Hepatic stellate cell (primary cell): ENCODE measurements at regions not wholly inside any gene's neighbourhood (a gene's known extent, or its start where the extent isn't known, plus 50 kb on each side); places are given as distances from the start of the nearest gene placed in this dataset.

Source experiments
- DNase-seq: peaks from one replicate; pipeline ENCODE4 v3.0.0; 2011; ENCODE audit warnings: low spot score

- DNase-seq = no peak
Measured at GRCh38 chr4:185991770-185992169, 77.2 kb upstream of the TLR3 start.

DNA sequence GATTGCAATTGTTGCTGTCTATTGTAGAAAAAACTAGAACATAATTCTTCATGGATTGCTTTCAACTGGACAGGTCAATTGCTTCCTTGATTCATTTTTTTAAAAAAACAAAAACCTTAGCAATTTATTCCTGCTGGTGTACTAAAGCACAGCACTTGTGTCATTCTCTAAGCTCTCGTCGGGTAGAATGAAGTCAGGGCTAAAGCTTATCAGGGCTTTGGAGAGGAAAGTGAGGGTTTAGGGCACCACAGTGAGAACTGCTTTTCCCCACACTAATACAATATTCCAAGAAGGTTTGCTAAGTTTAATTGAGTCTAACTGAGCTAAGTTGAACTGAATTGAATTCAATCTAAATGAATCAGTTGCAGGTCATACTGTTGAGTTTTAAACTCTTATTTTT is 76.4 kb upstream of the TLR3 start:
- DNase-seq = no peak

DNA sequence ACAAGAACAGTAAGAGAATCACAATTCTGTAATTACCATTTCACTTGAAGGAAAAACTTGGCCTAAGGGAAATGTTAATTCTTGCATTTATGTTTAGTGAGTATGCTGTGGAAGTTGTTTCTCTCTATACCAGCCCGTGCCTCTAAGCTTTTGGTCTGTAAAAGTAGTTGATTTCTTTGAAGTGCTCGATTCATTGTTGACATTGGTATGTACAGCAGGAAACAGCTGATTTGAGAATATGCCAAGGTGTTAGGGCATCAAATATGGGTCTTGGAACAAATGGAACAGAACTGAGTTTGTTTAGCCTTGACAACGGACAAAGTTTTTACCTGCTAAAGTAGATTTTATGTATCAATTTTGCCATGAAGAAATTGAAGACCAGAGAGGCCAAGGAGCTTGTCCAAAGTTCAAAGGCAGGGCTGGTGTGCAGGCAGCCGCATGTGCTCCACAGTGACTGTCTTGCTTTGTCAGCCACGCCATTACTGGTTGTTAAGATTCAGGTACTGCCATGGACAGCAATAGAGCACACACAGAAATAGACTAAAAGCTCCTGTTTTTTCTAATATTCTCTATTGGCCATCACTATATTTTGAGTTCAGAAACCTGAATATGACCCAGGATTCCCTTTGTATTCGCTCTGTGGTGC is 75.5 kb upstream of the TLR3 start:
- no peak for DNase-seq

GRCh38 chr4:185994750-185995149 is 74.2 kb upstream of the TLR3 start:
- no peak for DNase-seq

DNA sequence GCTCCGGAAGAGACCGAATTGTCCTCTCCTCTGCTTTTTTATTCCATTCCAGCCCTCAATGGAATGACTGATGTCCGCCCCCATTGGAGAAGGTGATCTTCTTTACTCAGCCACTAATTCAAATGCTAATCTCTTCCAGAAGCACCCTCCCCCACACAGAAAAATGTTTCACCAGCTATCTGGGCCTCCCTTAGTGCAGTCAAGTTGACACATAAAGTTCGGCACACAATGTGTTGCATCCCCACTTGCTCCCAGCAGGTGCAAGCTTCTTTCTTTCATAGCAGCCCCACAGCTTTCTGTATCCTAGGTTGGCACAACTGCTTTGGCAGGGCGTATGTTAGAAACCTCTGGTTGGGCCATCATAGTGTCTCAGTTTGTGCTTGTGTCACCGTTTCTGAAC is 73.3 kb upstream of the TLR3 start:
- no peak for DNase-seq

DNA sequence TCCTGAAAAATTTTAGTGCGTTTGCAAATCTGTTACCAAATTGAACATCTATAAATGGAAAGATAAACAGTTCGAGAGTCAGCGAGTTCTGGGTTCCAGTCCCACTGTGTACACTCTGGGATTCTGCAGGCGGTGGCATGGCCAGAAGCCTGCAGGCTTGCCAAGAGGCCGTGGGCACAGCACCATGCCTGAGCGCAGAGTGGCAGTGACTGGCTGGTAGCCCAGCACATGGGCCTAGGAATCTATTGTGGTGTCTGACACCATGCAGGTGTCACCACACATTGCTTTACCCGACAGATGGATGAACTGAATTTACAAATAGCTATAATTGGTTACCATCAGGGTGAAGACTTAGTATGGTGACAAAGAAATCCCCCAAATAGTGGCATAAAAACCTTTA is 71.7 kb upstream of the TLR3 start:
- no peak for DNase-seq

DNA sequence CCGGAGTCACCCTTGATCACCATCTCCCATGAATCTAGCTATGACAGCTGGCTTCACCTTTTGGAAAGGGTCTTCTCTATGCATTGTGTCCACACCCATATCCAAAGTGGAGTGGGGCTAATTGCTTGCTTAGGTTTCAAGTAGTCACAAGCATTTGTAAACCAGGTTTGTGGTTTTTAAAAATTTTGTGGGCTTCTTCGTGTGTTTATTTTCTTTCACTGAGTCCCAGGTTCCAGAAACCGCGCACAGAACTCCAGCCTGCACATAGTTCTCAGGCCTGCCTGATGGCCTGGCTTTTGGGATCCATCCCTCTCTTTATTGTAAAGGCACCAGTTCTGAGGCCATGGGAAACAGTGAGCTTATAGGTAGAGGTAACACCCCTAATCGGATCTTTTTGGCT is 70.2 kb upstream of the TLR3 start:
- no peak for DNase-seq

- no peak for DNase-seq
Measured at GRCh38 chr4:185999207-185999606, 69.7 kb upstream of the TLR3 start.

DNA sequence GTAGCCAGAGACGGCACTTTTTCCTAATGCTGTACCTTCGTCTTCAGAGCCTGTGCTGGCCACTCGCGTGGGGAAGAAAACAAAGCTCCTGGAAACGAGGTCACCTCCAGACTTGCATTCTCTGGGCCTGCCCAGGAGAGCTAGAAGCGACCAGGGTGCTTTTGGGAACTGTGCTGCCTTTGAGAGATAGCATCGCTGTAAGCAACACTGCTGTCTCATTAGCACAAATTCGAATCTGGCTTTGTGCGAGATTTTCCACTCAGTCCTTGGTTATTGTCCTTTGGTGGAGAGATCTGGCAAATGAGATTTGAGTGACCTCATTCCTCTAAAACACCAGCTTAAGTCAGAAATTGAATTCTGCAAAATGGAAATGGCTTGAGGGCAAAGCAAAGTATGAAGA is 66.1 kb upstream of the TLR3 start:
- no peak for DNase-seq

- DNase-seq = no peak
Measured at GRCh38 chr4:186003746-186004145, 65.2 kb upstream of the TLR3 start.

- DNase-seq = no peak
Measured at GRCh38 chr4:186008057-186008456, 60.9 kb upstream of the TLR3 start.

- no peak for DNase-seq
Measured at GRCh38 chr4:186009976-186010375, 59.0 kb upstream of the TLR3 start.

DNA sequence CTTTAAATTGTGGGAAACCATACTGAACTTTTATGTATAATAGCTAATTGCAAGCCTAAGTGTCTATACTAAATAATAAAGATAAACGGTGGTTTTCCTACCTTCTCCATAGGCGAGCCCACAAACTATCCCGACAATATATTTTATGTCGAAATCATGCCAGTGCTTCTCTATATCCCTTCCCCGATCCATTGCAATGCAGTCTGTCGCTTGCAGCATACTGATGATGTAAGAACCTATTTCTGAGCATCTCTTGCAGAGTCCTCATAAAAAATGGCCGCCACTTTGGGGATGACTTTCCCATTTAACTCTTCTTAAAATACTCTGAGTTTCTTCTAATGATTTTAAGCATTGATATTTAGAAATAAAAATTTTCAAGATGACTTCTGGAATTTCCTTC is 58.1 kb upstream of the TLR3 start:
- DNase-seq = no peak

GRCh38 chr4:186012071-186012470 is 56.9 kb upstream of the TLR3 start:
- no peak for DNase-seq

DNA sequence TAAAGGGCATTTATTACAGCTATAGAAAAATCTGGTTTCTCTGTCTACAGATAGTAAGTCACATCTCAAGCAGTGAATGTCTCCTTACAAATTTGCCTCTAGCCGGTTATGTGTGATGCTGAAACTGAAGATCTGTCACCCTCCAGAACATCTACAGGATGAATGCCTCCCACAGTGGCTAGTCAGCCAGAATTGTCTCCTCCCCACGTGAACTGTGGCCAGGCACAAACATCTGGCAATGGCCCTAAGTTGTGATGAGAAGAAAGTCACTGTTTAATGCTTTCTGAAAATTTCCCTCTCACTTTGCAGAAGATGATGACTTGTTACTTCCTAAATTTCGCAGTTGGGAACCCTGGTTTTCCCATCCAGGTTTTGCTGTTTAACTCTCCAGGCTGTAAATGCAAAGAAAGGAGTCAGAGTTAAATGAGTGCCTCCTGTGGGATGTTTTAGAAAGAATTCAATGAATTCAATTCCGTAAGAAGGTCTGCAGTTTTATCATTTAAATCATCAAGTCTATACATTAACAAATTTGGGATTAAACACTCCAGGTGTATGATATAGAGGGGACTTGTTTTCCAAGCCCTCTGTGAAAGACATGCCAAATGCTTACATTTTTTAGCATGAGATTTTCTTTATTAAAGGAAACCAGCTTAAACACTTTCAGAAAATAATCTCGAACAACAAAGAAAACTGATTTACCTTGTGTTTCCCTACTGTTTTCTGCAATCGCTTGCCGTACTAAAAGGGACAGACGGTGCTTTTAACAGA is 55.4 kb upstream of the TLR3 start:
- DNase-seq = no peak

DNA sequence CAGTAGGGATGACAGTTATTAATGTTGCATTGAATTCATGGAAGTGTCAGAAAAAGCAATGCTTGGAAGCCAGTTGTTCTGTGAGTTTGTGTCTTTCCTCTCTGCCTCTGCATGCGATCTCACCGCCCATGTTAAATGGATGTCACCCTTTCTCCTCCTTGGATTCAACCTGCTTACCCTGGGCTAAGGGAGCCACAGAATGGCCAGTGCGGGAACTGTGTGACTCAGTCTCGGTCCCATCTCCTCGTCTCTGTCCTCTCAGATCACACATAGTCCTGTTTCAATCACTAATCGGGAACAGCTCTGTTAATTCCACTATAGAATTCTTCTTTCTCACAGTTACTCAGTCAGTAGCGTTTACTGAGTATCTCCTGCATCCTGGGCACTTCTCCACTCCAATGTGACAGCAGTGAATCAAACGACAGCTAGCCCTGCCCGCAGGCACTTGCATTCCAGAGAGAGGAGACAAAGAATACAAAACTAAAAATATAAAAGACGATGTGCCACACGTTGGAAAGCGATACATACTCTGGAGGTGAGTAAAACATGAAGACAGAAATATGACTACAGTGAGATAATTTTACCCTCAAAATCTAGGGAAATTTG is 53.6 kb upstream of the TLR3 start:
- DNase-seq = no peak

DNA sequence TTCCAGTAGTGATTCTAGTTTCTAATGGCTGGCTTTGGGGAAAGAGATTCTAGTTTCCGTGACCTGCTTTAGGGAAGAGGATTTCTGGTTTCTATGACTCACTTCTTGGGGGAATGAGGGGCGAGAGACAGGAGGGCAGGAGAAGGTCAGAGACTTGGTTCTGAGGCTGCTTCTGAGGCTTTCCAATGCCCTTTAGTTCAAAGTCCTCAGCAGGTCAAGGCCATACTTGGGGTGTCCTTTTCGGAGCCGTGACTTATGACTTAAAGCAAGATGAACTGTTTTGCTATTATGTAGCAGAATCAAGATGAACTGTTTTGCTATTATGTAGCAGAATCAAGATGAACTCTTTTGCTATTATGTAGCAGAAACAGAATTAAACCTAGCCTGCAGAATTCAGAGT is 52.2 kb upstream of the TLR3 start:
- no peak for DNase-seq

DNA sequence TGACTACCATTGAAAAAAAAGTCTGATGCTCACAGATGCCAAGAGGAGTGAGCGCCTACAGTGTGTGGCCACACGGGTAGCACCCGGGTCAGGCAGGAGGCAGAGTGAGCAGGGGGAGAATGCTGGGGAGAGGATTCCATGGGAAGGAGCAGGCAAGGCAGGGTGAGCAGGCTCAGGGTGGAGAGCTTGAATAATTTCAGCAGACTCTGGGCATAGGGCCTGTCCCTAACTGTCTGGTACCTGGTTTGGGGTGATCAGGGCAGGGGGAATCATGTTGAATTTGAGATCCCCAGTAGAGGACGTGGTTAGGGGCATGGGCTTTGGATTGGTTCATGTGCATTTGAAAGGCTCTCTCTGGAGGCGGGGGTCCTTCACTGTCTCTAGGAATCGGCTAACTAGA is 51.2 kb upstream of the TLR3 start:
- no peak for DNase-seq

- no peak for DNase-seq
Measured at GRCh38 chr4:186018261-186018660, 50.7 kb upstream of the TLR3 start.

DNA sequence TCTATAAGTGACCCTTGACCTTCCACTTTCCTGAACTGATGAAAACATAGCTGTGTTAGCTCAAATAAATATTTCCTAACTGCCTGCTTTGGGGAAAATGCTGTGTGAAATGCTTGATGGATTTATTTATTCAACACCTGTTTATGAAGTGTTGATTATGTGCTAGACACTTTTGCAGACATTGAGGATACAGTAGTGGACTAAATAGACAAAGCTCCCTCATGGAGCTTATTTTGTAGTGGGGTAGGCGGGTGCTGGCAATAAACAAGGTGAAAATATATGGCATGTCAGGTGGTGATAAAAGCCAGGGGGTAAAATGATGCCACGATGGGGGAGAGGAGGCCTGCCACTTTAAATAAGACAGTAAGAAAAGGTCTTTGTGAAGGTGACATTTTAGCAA is 50.2 kb upstream of the TLR3 start:
- DNase-seq = no peak
